Upper lobe of left lung (tissue), 6 donors: ENCODE measurements at regions not wholly inside any gene's neighbourhood (a gene's known extent, or its start where the extent isn't known, plus 50 kb on each side); places are given as distances from the start of the nearest gene placed in this dataset.

Experiments used
- ATAC-seq, 2 donors: fragments of 200-7000 bp; cut with Tn5 transposase; one replicate each; pipeline ENCODE4 v1.9.1; 2022; ENCODE audit warnings: mild to moderate bottlenecking in 2 of 2, moderate library complexity in 2 of 2; ENCODE audit not compliant: low FRiP score in 2 of 2
- DNase-seq, 2 donors: peaks; one replicate each; pipeline ENCODE4 v3.0.0-alpha.2; 2019 to 2020
- H3K27ac ChIP-seq, 4 donors: fragments of 200-600 bp; sonication (generic); one replicate each; pipeline ENCODE4 v1.5.1; 2016 to 2019
- H3K27me3 ChIP-seq, 4 donors: fragments of 200-600 bp; sonication (generic); one replicate each; pipeline ENCODE4 v1.5.1; 2017 to 2019
- H3K36me3 ChIP-seq, 4 donors: fragments of 200-600 bp; sonication (generic); one replicate each; pipeline ENCODE4 v1.5.1; 2016 to 2019
- H3K4me1 ChIP-seq, 4 donors: fragments of 200-600 bp; sonication (generic); one replicate each; pipeline ENCODE4 v1.5.1; 2018 to 2019
- H3K4me3 ChIP-seq, 4 donors: fragments of 200-600 bp; sonication (generic); one replicate each; pipeline ENCODE4 v1.5.1; 2017 to 2019; ENCODE audit warnings: mild to moderate bottlenecking in 2 of 4, moderate library complexity in 1 of 4
- H3K9me3 ChIP-seq, 4 donors: fragments of 200-600 bp; sonication (generic); one replicate each; pipeline ENCODE4 v1.5.1; 2018 to 2019
- CTCF ChIP-seq, 6 experiments: fragments of 450-650 bp in 4 of 6; fragments of 200-600 bp in 2 of 6; sonication (generic) in 2 of 6; IDR thresholded peaks; one replicate each; pipeline ENCODE4 v1.5.1; 2016 to 2019; ENCODE audit warnings: antibody characterized with exemption in 6 of 6
- EP300 ChIP-seq, 4 donors: sonication (generic); formaldehyde crosslinking; IDR thresholded peaks; one replicate each; pipeline ENCODE4 v1.5.1; 2017; ENCODE audit warnings: antibody characterized with exemption in 4 of 4, control low read depth in 2 of 4
- POLR2A ChIP-seq, 4 donors: fragments of 450-650 bp; IDR thresholded peaks; one replicate each; pipeline ENCODE4 v1.5.1; 2016 to 2017; ENCODE audit warnings: antibody characterized with exemption in 4 of 4, mild to moderate bottlenecking in 2 of 4
- POLR2AphosphoS5 ChIP-seq, 2 donors: sonication (generic); formaldehyde crosslinking; IDR thresholded peaks; one replicate each; pipeline ENCODE4 v1.5.1; 2017; ENCODE audit warnings: antibody characterized with exemption in 2 of 2
- WGBS, 2 donors: methylation state at CpG; one replicate each; pipeline ENCODE4 v1.1.5; 2017 to 2018; 5-methylcytosine and 5-hydroxymethylcytosine counted together
- donor health status: DM: no; HTN: no; CAD: no; lungs with moderate emphysema.
- donor health status: DM: no; HTN: yes; CAD: no; lungs with severe emphysema.

GRCh38 chr4:111991163-111991562 is 154.1 kb upstream of the FAM241A start:
- WGBS, 2 donors, result 73 to 75% methylated on average over 3 of the region's 3 CpGs
- no peak for ATAC-seq

GRCh38 chr4:111991797-111992196 is 153.5 kb upstream of the FAM241A start:
- Histone ChIP-seq H3K27ac (peak overlapping the region in 2 of 4 donors; percentile 11 to 44), H3K4me3 (no peak overlapping the region), H3K9me3 (no peaks in the 10 kb centered on the region), H3K27me3 (no peaks in the 10 kb centered on the region), H3K36me3 (no peaks in the 10 kb centered on the region), H3K4me1 (peaks cover 0 to 6% (median 0%) of the 10 kb centered on the region in 4 donors)
- 22 to 31% methylated on average over 3 of the region's 3 CpGs for WGBS, 2 donors
- TF ChIP-seq POLR2AphosphoS5 (IDR thresholded peaks at IDR 0.05) (no peak), EP300 (IDR thresholded peaks at IDR 0.05) (peak in 1 of 4 donors; percentile 54), POLR2A (IDR thresholded peaks at IDR 0.05) (peak in 1 of 4 donors; percentile 20)
- ATAC-seq (peak in 1 of 2 donors; percentile 73), DNase-seq (peak in 1 of 2 donors; percentile 22)

More at GRCh38 chr4:111991163-111991562, 154.1 kb upstream of the FAM241A start:
- Histone ChIP-seq H3K4me1 (peaks cover 0 to 6% (median 0%) of the 10 kb centered on the region in 4 donors), H3K27me3 (no peaks in the 10 kb centered on the region), H3K27ac (peak overlapping the region in 2 of 4 donors; percentile 11 to 44), H3K36me3 (no peaks in the 10 kb centered on the region), H3K9me3 (no peaks in the 10 kb centered on the region), H3K4me3 (no peak overlapping the region)
- no peak for DNase-seq
- no peak for TF ChIP-seq EP300 (IDR thresholded peaks at IDR 0.05)
- TF ChIP-seq POLR2AphosphoS5 (IDR thresholded peaks at IDR 0.05), result no peak
- no peak for TF ChIP-seq CTCF (IDR thresholded peaks at IDR 0.05)
- TF ChIP-seq POLR2A (IDR thresholded peaks at IDR 0.05), result no peak

GRCh38 chr4:111992351-111993168 is 152.7 kb upstream of the FAM241A start:
- Histone ChIP-seq H3K4me3 (no peak overlapping the region), H3K4me1 (peaks cover 0 to 6% (median 0%) of the 10 kb centered on the region in 4 donors), H3K9me3 (no peaks in the 10 kb centered on the region), H3K36me3 (no peaks in the 10 kb centered on the region), H3K27me3 (no peaks in the 10 kb centered on the region), H3K27ac (no peak overlapping the region)
- no peak for TF ChIP-seq POLR2A (IDR thresholded peaks at IDR 0.05)
- no peak for TF ChIP-seq POLR2AphosphoS5 (IDR thresholded peaks at IDR 0.05)
- TF ChIP-seq EP300 (IDR thresholded peaks at IDR 0.05), result no peak
- no peak for TF ChIP-seq CTCF (IDR thresholded peaks at IDR 0.05)
- ATAC-seq (no peak), DNase-seq (no peak)
- WGBS, 2 donors, result 61 to 76% methylated on average over 7 of the region's 7 CpGs

- Histone ChIP-seq H3K4me1 (peaks cover 0 to 6% (median 0%) of the 10 kb centered on the region in 4 donors), H3K27ac (no peak overlapping the region), H3K9me3 (no peaks in the 10 kb centered on the region), H3K4me3 (no peak overlapping the region), H3K36me3 (no peaks in the 10 kb centered on the region), H3K27me3 (no peaks in the 10 kb centered on the region)
- TF ChIP-seq POLR2AphosphoS5 (IDR thresholded peaks at IDR 0.05) (no peak), CTCF (IDR thresholded peaks at IDR 0.05) (no peak), EP300 (IDR thresholded peaks at IDR 0.05) (no peak), POLR2A (IDR thresholded peaks at IDR 0.05) (no peak)
- ATAC-seq (no peak), DNase-seq (no peak)
- WGBS, 2 donors, result 57 to 75% methylated on average over 1 of the region's 1 CpG
Observed at GRCh38 chr4:111994392-111994791, 150.9 kb upstream of the FAM241A start.

- Histone ChIP-seq H3K4me1 (no peaks in the 10 kb centered on the region), H3K36me3 (no peaks in the 10 kb centered on the region), H3K4me3 (no peak overlapping the region), H3K9me3 (no peaks in the 10 kb centered on the region), H3K27me3 (no peaks in the 10 kb centered on the region), H3K27ac (no peak overlapping the region)
- no peak for TF ChIP-seq EP300 (IDR thresholded peaks at IDR 0.05)
- no peak for TF ChIP-seq POLR2AphosphoS5 (IDR thresholded peaks at IDR 0.05)
- no peak for TF ChIP-seq POLR2A (IDR thresholded peaks at IDR 0.05)
- no peak for TF ChIP-seq CTCF (IDR thresholded peaks at IDR 0.05)
- ATAC-seq, result no peak
- 92 to 93% methylated on average over 4 of the region's 4 CpGs for WGBS, 2 donors
- DNase-seq, result no peak
Observed at GRCh38 chr4:111997785-111998184, 147.5 kb upstream of the FAM241A start.
